GM21529 (cell line): ENCODE measurements at regions not wholly inside any gene's neighbourhood (a gene's known extent, or its start where the extent isn't known, plus 50 kb on each side); places are given as distances from the start of the nearest gene placed in this dataset.

ENCODE experiments used
- ATAC-seq: cut with Tn5 transposase; IDR thresholded peaks from one replicate; pipeline ENCODE4 v1.9.1; 2021; ENCODE audit not compliant: unreplicated experiment

DNA sequence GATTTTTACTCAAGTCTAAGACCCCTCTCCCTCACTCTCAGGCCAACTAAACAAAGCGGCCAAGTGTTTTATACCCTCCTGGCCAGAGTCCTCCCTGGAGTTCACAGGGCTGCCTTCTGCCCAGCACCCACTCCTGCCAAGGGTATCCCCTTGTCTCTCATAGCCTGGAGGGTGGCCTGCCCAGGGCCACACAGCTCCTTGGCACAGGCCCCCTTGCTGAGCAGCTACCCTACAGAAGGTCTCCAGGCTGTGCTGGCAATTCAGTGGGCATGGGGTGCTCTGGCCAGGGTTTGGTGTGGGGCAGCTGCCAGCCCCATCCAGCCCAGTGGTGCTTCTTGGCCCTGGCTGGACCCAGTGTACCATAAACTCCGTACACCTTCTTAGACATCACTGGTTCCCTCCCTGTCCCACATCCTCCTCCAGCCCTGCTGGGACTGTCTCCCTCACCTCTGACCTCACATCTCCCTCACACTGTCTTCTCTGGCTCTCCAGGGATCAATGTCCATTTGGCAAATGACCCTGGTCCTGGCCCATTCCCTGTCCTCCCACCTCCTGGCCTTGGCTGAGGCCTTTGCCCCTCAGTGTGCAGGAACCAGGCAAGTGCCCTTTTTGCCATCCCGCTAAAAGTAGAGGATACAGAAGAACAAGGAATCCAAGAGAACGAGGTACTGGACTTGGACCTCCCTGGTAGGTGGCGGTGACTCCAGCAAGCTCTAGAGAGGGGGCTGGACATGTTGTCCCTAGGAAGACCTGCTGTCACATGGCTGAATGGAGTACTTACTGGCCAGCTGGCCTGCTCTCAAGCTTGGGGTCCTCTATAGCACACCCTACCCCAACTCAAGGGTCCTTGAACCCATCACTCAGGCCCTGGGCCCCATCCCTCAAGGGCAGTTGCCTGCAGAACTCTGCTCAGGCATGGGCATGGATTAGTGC, 50.0 kb upstream of the TRPM1 start:
- no peak for ATAC-seq

DNA sequence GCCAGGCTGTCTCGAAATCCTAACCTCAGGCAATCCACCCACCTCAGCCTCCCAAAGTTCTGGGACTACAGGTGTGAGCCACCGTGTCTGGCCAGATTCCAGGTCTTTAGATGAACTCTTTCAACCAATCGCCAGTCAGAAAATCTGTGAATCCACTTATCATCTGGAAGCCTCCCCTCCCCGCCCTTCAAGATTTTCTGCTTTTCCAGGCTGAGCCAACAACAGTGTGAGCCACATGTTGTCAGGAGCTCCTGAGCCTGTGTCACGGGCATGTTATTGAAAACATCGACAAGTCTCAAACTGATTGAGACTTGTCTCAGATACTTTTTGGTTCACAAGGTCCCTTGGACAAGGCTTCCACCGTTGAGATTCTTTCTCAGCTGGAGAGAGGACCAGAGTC, 52.0 kb upstream of the TRPM1 start:
- no peak for ATAC-seq

DNA sequence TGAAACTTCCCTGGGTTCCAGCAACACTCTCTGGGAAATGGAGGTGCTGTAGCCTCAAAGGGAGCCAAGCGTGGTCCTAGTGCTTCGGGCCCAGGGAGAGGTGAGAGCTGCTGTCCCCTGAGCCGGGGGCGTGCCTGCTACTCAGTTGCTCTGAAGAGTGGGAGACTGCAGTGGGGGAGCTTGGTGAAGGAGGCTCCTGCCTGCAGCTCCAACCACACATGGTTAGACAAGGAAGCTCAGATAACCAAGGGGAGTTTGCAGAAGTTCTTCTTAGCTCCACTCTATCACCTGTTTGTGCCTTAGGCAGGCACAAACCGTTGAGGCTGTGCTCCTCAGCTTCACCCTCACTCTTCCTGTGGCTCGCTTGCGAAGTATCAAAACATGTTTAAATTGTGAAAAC, 53.6 kb upstream of the TRPM1 start:
- ATAC-seq: no peak

DNA sequence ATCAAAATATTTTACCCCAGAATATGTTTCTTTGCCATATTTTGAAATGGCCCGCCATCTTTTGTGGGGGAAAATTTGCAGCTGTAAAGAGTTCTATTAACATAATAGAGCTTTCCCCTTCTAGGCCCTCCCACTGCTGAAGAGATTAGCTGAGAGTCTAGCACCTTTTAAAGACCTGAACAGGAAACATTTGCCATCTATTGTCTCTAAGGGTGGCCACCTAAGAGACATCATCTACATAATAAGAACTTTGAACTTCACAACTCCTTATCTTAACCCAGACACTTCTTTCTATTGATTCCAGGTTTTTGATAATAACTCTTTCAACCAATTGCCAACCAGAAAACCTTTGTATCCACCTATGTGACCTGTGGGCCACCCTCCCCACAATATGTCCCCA, 54.7 kb upstream of the TRPM1 start:
- no peak for ATAC-seq

DNA sequence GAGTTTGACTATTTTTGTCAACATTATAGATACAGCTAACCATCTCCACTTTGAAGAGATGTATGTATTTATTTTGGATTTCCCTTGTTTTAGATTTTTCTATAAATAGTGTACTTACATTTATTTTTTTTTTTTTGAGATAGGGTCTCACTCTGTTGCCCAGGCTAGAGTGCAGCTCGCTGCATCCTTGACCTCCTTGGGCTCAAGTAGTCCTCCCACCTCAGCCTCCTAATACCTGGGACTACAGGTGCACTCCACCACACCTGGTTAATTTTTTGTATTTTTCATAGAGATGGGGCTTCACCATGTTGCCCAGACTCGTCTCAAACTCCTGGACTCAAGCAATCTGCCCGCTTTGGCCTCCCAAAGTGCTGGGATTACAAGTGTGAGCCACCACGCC, 55.3 kb upstream of the TRPM1 start:
- no peak for ATAC-seq

DNA sequence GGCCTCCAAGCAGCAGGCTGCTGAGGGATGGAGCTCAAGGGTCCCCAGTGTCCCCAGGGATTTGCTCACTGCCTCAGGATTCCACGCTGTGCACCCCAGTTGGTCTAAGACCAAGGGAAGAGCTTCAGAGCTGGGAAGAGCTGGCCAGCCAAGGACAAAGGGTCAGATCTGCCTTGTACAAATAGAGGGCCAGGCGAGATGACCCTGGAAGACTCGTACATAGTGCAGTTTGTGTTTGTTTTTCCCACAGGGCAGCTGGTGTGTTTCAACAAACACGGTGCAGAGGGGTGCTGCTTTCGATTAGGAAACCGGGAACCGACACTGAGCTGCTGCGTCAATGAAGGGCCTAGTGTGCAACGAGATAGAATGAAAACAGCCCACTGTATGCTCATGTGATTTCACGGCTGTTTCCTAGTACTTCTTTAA, 56.1 kb upstream of the TRPM1 start:
- ATAC-seq: no peak

DNA sequence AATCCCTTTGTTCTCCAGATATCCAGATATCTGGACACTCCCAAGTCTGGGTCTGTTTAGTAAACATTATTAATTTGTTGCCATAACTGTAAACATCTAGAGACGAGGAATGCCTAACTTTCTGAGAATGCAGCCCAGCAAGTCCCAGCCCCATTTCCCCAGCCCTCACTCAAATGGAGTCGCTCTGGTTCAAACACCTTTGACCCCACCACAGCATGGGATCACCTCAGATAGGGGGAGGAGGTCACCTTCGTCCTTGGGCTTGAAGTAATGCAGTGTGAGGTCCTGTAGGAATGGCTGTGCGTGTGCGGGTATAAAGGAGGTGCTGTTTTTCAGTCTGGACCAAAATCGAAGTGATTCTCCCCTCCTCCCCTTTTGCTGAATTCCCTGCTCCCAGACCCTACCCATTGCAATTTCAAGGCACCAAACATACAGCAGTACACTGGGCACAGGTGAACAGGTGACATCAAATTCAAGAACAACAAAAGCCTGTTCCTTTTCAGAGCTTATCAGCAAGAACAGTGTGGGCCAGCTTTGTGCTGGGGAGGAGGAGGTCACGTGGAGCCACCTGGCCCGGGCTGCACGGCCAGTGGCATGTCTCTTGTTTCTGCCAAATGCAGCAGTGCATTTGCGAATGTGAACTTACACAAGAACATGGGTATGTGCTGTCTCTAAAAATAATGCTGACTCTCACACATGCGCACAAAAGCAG, 57.5 kb upstream of the TRPM1 start:
- no peak for ATAC-seq

DNA sequence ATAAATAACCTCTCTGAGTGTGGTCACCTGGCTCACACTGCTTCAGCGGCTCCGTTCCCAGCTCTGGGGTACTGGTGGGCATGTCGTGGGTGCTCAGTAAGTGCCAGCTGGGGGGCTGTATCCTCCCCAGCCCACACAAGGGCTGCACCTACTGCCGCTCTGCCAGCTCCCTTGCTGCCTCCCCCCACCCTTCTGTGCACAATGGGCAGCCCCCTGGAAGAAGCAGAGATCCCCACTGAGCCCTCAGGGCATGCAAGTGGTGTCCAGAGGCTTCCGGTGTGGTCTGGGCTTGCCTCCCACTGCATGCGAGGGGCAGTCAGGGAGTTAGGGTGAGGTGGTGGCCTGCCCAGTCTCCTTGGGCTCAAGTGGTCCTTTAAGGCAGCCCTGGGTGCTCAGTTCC, 58.3 kb upstream of the TRPM1 start:
- ATAC-seq: no peak

DNA sequence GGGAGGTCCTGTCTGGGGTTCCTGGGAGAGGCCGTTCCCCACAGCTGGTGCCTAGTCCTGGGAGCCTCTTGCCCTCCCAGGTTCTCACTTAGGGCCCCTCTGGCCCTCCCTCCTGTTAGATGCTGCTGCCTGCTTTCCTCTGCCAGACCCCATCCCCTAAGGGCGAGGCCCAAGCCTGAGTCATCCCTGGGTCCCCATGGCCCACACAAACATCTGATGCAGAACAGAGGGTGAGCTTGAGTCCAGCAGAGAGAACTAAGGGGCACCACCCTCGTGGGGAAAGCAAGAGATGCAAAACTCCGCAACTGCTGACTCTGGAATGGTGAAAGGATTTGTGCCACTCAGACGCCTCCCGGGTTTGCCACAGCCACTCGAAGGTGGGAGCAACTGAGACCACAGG, 58.8 kb upstream of the TRPM1 start:
- ATAC-seq: no peak

DNA sequence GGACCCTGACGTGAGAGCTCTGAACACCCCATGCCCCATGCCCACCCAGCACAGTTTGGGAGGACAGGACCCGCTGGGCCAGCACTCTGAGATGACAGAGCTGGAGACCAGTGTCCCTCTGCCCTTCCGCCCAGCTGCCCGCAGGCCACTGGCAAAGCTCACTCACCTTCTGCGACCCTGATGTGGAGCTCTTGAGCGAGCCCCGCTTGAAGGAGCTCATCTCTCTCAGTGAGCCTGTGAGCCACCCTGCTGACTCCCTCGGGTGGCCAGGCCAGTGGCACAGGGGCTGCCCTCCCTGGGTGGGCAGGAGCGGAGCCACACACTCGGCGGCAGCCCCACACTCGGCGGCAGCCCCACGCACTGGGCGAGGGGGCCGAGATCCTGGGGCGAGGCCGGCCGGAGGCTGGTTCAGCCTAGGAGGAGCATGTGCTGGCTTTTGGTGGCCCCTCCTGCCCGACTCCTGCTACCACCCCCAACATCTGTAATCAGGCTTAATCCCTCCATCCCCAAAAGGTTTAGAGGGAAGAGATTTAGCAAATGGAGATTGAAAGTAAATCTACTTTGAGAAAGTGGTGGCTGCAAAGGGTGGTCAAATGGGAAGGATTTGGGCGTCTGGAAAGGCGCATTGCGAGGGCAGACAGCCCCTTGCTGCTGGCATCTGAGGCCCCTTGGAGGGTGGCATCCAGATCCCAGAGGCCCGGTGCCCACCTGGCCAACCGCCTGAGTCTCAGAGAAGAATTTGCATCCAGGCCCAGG, 59.4 kb upstream of the TRPM1 start:
- no peak for ATAC-seq

DNA sequence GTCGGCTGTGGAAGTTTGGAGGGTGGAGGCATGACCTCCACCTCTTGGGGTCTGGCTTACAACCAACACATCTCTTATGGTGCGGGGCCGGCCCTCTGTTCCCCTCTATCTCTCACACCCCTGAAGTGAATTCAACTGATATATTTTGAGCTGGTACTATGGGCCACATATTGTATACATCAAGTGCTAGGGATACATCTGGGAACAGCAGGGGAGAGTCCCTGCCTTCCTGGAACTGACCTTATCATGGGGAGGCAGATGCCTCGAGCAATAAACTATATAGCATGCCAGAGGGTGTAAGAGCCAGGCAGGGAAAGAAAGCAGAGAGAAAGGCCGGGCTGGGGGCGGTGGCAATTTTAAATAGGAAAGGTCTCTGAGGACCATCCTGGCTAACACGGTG, 60.4 kb upstream of the TRPM1 start:
- no peak for ATAC-seq

DNA sequence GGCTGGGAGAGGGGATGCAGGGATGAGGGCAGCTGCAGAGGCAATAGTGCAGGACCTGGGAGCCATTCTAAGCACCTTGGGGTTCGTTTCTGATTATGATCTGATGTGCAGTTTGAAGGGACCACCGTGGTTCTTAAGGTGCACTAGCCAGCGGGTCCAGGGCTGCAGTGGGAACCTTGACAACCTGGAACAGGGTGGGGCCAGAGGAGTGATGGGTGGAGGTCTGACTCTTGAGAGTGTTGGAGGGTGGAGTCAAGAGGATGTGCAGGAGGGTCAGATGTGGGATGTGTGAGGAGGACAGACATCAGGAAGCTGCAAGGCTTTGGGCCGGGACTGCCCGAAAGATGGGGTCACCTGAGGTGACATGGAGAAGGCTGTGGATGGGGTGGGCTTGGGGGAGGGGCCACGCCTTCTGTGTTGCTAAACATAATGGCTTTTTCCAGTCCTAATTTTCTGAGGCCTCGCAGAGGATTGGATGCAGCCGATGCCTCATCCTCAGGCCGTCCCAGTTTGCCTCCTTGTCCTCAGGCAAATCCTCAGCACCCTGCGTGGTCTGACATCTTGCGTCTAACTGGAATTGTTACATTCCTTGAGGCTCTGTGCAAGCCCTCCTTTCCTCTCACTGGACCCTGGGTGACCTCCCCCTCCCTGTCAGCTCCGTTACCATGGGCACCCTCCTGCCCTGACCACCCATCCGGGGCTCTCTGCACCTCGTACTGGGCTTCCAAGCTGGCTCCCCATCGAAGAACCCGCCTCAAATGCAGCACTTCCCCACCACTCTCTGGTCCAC, 61.4 kb upstream of the TRPM1 start:
- no peak for ATAC-seq

DNA sequence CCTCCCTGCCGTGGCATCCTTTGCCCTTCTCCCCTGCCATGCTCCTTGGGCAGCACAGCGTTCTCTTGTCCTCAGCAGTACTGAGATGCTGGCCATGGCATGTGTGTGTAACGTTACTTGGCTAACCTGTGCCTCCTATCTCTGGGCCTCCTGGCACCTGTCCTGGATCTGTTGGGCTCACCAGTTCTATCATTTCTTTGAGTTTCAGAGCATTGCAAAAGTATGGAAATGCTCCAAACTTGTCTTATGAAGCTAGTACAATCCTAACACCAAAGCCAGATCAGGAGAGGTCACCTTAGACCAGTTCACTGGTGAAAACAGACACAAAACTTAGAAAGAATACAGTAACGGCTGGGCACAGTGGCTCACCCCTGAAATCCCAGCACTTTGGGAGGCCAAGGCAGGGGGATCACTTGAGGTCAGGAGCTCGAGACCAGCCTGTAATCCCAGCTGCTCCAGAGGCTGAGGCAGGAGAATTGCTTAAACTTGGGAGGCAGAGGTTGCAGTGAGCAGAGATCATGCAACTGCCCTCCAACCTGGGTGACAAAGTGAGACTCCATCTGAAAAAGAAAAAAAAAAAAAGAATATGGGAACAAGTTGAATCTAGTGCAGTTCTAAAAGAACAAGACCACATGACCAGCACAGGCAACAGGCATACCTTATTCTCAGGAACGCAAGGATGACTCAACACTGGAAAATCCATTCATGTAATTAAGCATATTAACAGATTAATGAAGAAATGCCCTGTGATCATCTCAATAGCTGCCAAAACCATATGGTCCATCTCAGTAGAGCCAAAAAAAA, 62.4 kb upstream of the TRPM1 start:
- ATAC-seq: no peak

DNA sequence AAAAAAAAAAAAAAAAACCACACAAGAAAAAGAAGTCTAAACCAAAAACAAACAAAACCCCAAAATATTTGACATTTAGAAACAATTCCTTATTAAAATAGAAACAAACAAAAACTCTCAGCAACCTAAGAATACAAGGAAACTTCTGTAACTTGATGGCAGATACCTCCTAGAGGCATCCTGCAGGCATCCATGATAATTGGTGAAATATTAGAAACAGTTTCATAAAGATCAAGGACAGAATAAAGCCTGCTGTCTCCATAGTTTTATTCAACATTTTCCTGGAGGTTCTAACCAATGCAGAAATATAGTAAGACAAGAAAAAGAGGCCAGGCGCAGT, 63.0 kb upstream of the TRPM1 start:
- no peak for ATAC-seq

DNA sequence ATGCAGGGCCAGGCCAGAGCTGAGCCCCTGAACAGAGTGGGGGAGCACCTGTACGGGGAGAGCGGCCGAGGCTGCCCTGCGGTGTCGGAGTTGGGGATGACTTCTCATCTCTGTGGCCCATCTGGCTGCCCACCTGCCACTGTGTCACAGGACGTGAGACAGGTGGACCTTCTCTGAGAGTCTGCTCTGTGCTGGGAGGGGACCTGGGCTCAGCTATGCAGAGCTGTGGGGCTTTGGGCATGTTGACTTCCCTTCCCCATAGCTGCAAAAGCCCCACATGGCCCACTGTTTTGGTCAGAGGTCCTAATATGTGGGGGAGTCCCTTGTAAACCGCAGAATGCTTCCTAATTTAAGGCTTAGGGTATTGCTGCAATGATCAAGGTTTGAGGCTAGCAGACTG, 68.0 kb upstream of the TRPM1 start:
- ATAC-seq: no peak

DNA sequence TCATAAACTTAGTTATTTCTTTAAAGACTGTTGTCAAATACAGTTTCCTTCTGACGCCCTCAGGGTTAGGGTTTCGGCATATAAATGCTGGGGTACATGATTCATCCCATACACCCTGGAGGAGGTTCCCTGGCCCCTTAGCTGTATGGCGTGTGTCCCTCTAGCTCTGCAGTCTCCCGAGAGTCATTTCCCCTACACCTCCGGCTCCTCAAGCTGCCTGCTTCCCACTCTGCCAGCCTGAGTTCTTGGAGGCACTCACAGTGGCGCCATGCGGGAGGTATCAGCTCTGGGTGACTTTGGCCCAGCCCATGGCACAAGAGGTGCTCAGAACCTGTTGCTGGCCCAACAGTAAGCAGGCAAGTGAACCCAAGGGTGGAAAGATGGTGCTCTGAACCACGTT, 70.2 kb upstream of the TRPM1 start:
- ATAC-seq: no peak

DNA sequence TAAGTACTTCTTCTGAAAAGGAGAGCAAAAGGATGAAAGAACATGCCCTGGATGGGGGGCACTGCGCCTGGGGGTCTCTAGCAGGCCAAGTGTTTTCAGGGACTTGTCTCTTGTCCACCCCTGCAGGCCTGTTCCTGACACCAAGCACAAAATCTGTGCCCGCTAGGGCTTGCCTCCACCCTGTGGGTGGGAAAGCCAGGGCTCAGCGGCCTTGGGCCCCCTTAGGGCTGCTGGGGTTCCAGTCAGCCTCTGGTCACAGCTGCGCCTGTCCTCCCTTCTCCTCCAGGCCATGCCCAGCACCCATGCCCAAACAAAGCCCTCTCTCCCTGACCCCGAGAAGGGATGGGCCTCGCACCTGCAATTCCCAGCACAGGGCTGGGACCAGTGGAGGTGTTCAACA, 71.1 kb upstream of the TRPM1 start:
- ATAC-seq: no peak

DNA sequence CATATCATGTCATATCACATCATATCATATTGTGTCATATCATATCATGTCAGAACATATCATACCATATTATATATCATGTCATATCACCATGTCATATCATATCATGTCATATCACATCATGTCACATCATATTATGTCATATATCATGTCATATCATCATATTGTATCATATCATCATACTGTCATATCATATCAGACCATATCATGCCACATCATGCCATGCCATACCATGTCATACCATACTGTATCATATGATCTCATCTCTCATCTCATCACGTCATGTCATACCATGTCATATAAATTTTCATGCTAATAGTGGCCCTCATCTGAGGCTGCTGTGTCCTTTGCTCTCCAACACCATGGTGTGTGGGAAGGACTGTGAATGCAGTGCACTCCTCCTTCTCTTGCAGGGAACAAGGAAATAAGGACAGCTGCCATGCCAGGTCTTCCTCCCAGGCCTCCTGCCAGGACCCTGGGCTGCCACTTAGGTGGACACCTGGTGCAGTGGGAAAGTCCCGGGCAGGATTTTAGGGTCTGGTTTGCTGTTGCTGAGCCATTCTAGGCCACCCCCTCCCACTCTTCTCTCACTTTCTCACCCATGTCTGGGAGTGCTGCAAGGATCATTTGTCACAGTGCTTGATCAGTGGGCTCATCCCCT, 72.4 kb upstream of the TRPM1 start:
- ATAC-seq: no peak

DNA sequence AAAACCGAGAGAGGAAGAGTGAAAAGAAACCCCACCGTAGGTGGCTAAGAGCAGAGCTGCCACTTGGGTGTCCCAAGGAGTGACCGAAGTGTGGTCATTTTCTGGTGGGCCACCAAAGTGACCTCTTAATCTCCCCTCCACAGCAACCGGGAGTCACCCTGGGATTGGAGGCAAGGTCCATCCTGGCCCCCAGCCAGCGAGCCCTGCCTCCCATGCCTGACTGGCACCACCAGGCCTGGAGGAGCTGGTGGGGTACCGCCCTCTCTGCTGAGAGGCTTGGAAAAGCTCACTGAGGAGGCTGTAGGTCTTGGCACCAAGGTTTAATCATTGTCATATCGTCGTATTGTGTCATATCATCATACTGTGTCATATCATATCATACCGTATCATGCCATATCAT, 74.0 kb upstream of the TRPM1 start:
- no peak for ATAC-seq

DNA sequence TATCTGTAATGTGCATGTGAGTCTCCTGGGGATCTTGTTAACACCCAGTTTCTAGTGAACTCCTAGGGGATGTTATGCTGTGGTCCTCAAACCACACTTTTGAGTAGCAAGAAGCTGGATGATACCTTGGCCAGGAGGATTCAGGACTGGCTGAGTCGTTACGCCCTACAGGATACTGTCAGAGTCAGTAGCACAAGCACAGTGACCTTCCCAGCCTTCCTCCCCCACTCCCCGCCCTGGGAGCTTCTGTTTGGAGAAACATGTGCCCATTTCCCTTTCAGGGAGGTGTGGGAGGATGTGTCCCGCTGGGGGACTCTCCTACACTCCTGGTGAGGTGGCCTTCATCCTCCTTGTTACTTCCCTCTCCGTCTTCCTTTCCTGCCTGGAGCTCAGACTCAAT, 76.4 kb upstream of the TRPM1 start:
- ATAC-seq: no peak
